ENCODE measurements at regions not wholly inside any gene's neighbourhood (a gene's known extent, or its start where the extent isn't known, plus 50 kb on each side); places are given as distances from the start of the nearest gene placed in this dataset.

DNA sequence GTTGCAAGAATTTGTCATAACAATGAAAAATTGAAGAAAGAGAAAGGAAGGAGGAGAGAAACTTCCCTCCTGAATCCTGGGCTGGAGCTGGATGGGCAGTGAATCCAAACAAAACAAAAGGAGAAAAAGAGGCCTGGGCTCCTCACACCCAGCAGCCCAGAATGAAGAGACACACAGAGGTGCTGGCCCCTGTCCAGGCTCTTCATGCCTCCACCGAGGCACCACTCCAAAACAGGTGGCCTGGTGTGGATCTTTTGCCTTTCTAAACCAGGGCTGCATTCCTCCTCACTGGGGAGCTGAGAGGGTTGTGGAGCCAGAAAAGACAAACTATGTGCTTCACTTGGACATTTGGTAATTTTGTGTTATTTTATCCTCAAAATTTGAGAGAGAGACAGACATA lies 76.0 kb downstream of the FAM124B start:
- Histone ChIP-seq H3K9ac (no peak overlapping the region), H3K36me3 (ENCODE audit: control insufficient read depth, insufficient read depth, low read length) (no peaks in the 10 kb centered on the region), H3K79me2 (no peaks in the 10 kb centered on the region), H3K27me3 (ENCODE audit: control insufficient read depth, insufficient read depth, low read length) (no peaks in the 10 kb centered on the region), H3K27ac (no peak overlapping the region), H3K4me2 (ENCODE audit: low read length) (no peak overlapping the region), H3K4me1 (no peaks in the 10 kb centered on the region), H2AFZ (no peak overlapping the region), H3K9me3 (ENCODE audit: control insufficient read depth, low read length) (no peaks in the 10 kb centered on the region), H3K4me3 (ENCODE audit: low read depth, low read length) (no peak overlapping the region)
- TF ChIP-seq, protein P1, sequence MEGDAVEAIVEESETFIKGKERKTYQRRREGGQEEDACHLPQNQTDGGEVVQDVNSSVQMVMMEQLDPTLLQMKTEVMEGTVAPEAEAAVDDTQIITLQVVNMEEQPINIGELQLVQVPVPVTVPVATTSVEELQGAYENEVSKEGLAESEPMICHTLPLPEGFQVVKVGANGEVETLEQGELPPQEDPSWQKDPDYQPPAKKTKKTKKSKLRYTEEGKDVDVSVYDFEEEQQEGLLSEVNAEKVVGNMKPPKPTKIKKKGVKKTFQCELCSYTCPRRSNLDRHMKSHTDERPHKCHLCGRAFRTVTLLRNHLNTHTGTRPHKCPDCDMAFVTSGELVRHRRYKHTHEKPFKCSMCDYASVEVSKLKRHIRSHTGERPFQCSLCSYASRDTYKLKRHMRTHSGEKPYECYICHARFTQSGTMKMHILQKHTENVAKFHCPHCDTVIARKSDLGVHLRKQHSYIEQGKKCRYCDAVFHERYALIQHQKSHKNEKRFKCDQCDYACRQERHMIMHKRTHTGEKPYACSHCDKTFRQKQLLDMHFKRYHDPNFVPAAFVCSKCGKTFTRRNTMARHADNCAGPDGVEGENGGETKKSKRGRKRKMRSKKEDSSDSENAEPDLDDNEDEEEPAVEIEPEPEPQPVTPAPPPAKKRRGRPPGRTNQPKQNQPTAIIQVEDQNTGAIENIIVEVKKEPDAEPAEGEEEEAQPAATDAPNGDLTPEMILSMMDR (IDR thresholded peaks at IDR 0.05), result no peak

DNA sequence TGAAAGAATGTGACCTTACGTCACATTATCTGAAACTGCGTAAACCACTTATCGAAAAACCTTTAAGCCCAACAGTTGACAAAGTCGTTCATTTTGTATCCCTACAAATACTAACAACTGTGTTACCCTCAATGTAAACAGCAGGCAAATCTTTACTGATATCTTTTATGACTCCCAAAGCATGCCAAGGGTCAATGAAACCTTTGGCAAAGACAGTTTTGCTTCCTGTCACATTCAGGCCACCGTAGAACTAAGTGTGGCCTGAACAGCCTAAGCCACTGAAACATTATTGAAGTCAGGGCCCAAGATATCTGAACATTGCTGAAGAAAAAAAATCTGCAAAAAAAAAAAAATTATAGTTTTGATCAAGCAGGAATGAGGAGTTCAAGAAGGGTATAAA lies 77.3 kb downstream of the FAM124B start:
- Histone ChIP-seq H3K79me2 (no peaks in the 10 kb centered on the region), H3K9ac (no peak overlapping the region), H2AFZ (no peak overlapping the region), H3K4me3 (ENCODE audit: low read depth, low read length) (no peak overlapping the region), H3K27ac (no peak overlapping the region), H3K36me3 (ENCODE audit: control insufficient read depth, insufficient read depth, low read length) (no peaks in the 10 kb centered on the region), H3K9me3 (ENCODE audit: control insufficient read depth, low read length) (no peaks in the 10 kb centered on the region), H3K4me2 (ENCODE audit: low read length) (no peak overlapping the region), H3K27me3 (ENCODE audit: control insufficient read depth, insufficient read depth, low read length) (no peaks in the 10 kb centered on the region), H3K4me1 (no peaks in the 10 kb centered on the region)
- TF ChIP-seq, protein P1 (IDR thresholded peaks at IDR 0.05), result no peak

DNA sequence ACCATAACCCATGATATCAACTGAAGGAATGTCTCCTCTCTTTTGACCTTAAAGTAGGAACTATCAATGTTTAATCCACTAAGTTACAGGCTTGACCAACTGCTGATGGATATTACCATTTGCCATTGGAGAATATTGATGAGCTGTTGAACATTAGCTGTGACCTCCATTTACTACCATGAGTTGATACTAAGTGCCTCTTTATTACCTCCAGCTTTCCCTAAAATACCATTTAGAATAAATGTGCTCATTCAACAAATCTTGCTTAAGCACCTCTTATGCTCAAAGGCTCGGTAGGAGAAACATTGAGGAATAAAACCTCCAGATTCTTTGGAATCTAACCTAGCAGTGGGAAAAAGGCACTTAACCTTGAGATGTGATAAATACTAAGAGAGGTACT lies 81.2 kb downstream of the FAM124B start:
- TF ChIP-seq, protein P1 (IDR thresholded peaks at IDR 0.05), result no peak
- Histone ChIP-seq H3K36me3 (ENCODE audit: control insufficient read depth, insufficient read depth, low read length) (no peaks in the 10 kb centered on the region), H3K27me3 (ENCODE audit: control insufficient read depth, insufficient read depth, low read length) (no peaks in the 10 kb centered on the region), H3K9me3 (ENCODE audit: control insufficient read depth, low read length) (no peaks in the 10 kb centered on the region), H2AFZ (no peak overlapping the region), H3K9ac (no peak overlapping the region), H3K4me2 (ENCODE audit: low read length) (no peak overlapping the region), H3K4me1 (no peaks in the 10 kb centered on the region), H3K27ac (no peak overlapping the region), H3K79me2 (no peaks in the 10 kb centered on the region), H3K4me3 (ENCODE audit: low read depth, low read length) (no peak overlapping the region)

DNA sequence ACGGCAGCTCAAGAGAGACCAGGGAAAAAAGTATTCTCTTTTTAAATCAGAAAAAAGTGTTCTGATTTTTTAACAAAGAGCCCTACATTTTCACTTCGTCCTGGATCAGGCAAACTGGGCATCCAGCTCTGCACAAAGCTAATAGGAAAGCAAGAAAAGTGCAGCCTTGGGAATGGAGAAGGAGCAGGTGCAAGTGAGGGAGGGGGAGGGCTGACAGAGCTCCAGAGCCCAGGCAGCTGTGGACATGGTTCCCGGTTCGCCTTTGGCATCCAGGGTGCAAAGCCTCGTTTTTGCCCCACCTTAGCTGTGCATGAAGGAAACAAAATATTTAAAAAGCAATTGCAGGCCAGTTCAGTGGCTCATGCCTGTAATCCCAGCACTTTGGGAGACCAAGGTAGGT lies 82.2 kb downstream of the FAM124B start:
- Histone ChIP-seq H3K9me3 (ENCODE audit: control insufficient read depth, low read length) (no peaks in the 10 kb centered on the region), H3K4me2 (ENCODE audit: low read length) (no peak overlapping the region), H3K4me1 (no peaks in the 10 kb centered on the region), H3K36me3 (ENCODE audit: control insufficient read depth, insufficient read depth, low read length) (no peaks in the 10 kb centered on the region), H3K9ac (no peak overlapping the region), H3K27me3 (ENCODE audit: control insufficient read depth, insufficient read depth, low read length) (no peaks in the 10 kb centered on the region), H3K79me2 (no peaks in the 10 kb centered on the region), H3K27ac (no peak overlapping the region), H3K4me3 (ENCODE audit: low read depth, low read length) (no peak overlapping the region), H2AFZ (no peak overlapping the region)
- TF ChIP-seq, protein P1 (IDR thresholded peaks at IDR 0.05), result no peak

DNA sequence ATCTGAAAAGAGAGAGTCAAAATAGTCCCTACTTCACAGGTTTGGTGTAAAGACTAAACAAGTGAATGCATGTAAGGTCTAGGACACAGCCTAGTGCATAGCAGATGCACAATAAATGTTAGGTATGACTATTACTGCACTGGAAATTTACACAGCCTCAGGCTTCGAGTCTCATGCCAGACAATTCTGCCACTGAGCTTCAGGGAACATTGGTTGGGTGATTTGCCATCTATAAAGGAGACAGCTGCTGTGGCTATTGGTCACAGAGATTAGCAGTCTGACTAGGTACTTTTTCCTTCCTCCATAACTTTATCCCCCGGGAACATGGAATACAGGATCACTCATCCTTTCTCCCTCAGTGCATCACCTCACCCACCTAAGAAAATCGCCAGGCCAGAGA lies 89.2 kb downstream of the FAM124B start:
- H3K4me3 ChIP-seq (ENCODE audit: low read depth, low read length), result no peak overlapping the region
- no peaks in the 10 kb centered on the region for H3K79me2 ChIP-seq
- H3K4me2 ChIP-seq (ENCODE audit: low read length), result no peak overlapping the region
- no peaks in the 10 kb centered on the region for H3K9me3 ChIP-seq (ENCODE audit: control insufficient read depth, low read length)
- H3K27ac ChIP-seq, result no peak overlapping the region
- no peak overlapping the region for H3K9ac ChIP-seq
- H3K4me1 ChIP-seq, result no peaks in the 10 kb centered on the region
- TF ChIP-seq, protein P1 (IDR thresholded peaks at IDR 0.05), result no peak
- H3K36me3 ChIP-seq (ENCODE audit: control insufficient read depth, insufficient read depth, low read length), result no peaks in the 10 kb centered on the region
- H3K27me3 ChIP-seq (ENCODE audit: control insufficient read depth, insufficient read depth, low read length), result no peaks in the 10 kb centered on the region
- no peak overlapping the region for H2AFZ ChIP-seq

Data from parathyroid adenoma (tissue), 2 donors.